ENCODE measurements at regions not wholly inside any gene's neighbourhood (a gene's known extent, or its start where the extent isn't known, plus 50 kb on each side); places are given as distances from the start of the nearest gene placed in this dataset.

- TF ChIP-seq EZH2 (conservative IDR thresholded peaks at IDR 0.05; ENCODE audit: low read depth, low read length), result no peak
- TF ChIP-seq SALL2 (CRISPR knock-in tag; IDR thresholded peaks at IDR 0.05), result no peak
- no peak for TF ChIP-seq ARID2 (CRISPR knock-in tag; IDR thresholded peaks at IDR 0.05; ENCODE audit: borderline replicate concordance)
Observed at GRCh38 chr13:58998716-58999115, 1165.0 kb downstream of the DIAPH3 start.

All from HepG2 (cell line).